Mesothelial cell of epicardium (in vitro differentiated cells): ENCODE measurements at regions not wholly inside any gene's neighbourhood (a gene's known extent, or its start where the extent isn't known, plus 50 kb on each side); places are given as distances from the start of the nearest gene placed in this dataset.

Source experiments
- DNase-seq, 2 experiments: peaks; one replicate each; pipeline ENCODE4 v3.0.0; 2021; ENCODE audit warnings: low spot score in 2 of 2; ENCODE audit not compliant: unreplicated experiment in 2 of 2
- H3K27ac Mint-ChIP-seq: 2 replicates; pipeline ENCODE4 v1.8.0; 2021; ENCODE audit warnings: mixed read lengths
- H3K27me3 Mint-ChIP-seq: 2 replicates; pipeline ENCODE4 v1.8.0; 2021; ENCODE audit warnings: low read depth, mixed read lengths
- H3K36me3 Mint-ChIP-seq: 2 replicates; pipeline ENCODE4 v1.8.0; 2021; ENCODE audit warnings: mixed read lengths
- H3K4me1 Mint-ChIP-seq: 2 replicates; pipeline ENCODE4 v1.8.0; 2021; ENCODE audit warnings: mixed read lengths
- H3K4me3 Mint-ChIP-seq: 2 replicates; pipeline ENCODE4 v1.8.0; 2021; ENCODE audit warnings: mild to moderate bottlenecking, moderate library complexity, mixed read lengths
- H3K9me3 Mint-ChIP-seq: 2 replicates; pipeline ENCODE4 v1.8.0; 2021; ENCODE audit warnings: mixed read lengths
- CTCF ChIP-seq: fragments of 200-600 bp; sonication (generic); IDR thresholded peaks from one replicate; pipeline ENCODE4 v1.5.0; 2021; ENCODE audit warnings: antibody characterized with exemption; ENCODE audit not compliant: unreplicated experiment

- TF ChIP-seq CTCF = peak; percentile 84
- Mint-ChIP-seq H3K27me3 (peaks cover 4% of the 10 kb centered on the region), H3K4me1 (peaks cover 2% of the 10 kb centered on the region), H3K36me3 (peaks cover 2% of the 10 kb centered on the region), H3K9me3 (peaks cover 20% of the 10 kb centered on the region), H3K27ac (no peak overlapping the region), H3K4me3 (peak overlapping the region; percentile 41)
- peak; percentile 43 to 84 for DNase-seq
These were observed 185.9 kb downstream of the MSX2 start for GRCh38 chr5:174910245-174910737.

- no peak for TF ChIP-seq CTCF
- peaks cover 25% of the 10 kb centered on the region for H3K9me3 Mint-ChIP-seq
- H3K36me3 Mint-ChIP-seq = peaks cover 2% of the 10 kb centered on the region
These were observed 178.9 kb downstream of the MSX2 start for GRCh38 chr5:174903172-174903732.

GRCh38 chr5:174901336-174901735 is 177.0 kb downstream of the MSX2 start:
- TF ChIP-seq CTCF = no peak
- Mint-ChIP-seq H3K27ac (no peak overlapping the region), H3K27me3 (no peaks in the 10 kb centered on the region), H3K36me3 (no peaks in the 10 kb centered on the region), H3K4me3 (no peak overlapping the region), H3K4me1 (peaks cover 12% of the 10 kb centered on the region), H3K9me3 (peaks cover 15% of the 10 kb centered on the region)
- DNase-seq = no peak

More at GRCh38 chr5:174903172-174903732, 178.9 kb downstream of the MSX2 start:
- no peak for DNase-seq
- Mint-ChIP-seq H3K27me3 (no peaks in the 10 kb centered on the region), H3K4me3 (no peak overlapping the region), H3K27ac (no peak overlapping the region), H3K4me1 (peaks cover 12% of the 10 kb centered on the region)

GRCh38 chr5:174900240-174900865 is 176.0 kb downstream of the MSX2 start:
- Mint-ChIP-seq H3K27me3 (no peaks in the 10 kb centered on the region), H3K4me1 (peaks cover 12% of the 10 kb centered on the region), H3K27ac (peak overlapping the region; percentile 15), H3K4me3 (no peak overlapping the region), H3K36me3 (no peaks in the 10 kb centered on the region), H3K9me3 (peaks cover 5% of the 10 kb centered on the region)
- DNase-seq = no peak
- no peak for TF ChIP-seq CTCF

- TF ChIP-seq CTCF = no peak
- DNase-seq = no peak
- peaks cover 4% of the 10 kb centered on the region for H3K9me3 Mint-ChIP-seq
- no peak overlapping the region for H3K27ac Mint-ChIP-seq
- H3K4me1 Mint-ChIP-seq = peaks cover 12% of the 10 kb centered on the region
- H3K36me3 Mint-ChIP-seq = no peaks in the 10 kb centered on the region
- H3K27me3 Mint-ChIP-seq = no peaks in the 10 kb centered on the region
- no peak overlapping the region for H3K4me3 Mint-ChIP-seq
These were observed 173.0 kb downstream of the MSX2 start for GRCh38 chr5:174897281-174897950.
